ENCODE measurements at regions not wholly inside any gene's neighbourhood (a gene's known extent, or its start where the extent isn't known, plus 50 kb on each side); places are given as distances from the start of the nearest gene placed in this dataset.

DNA sequence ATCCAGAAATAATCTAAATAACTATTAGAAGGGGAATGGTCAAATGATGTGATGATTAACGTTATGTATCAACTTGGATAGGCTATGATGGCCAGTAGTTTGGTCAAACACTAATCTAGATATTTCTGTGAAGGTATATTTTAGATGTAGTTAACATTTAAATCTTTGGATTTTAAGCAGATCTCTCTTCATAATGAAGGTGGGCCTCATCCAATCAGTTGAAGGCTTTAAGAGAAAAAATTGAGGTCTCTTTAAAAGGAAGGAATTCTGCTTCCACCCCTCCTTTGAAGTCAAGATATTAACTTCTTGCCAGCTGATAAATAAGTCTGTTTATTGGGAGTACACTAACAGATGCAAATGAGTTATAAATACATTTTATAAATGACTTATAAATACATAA lies 760.0 kb upstream of the SLC35B3 start:
- Histone ChIP-seq H3K27ac (ENCODE audit: low read length) (no peak overlapping the region), H3K4me3 (ENCODE audit: low read depth in 2 of 2, low read length in 2 of 2) (no peak overlapping the region), H3K4me1 (ENCODE audit: control insufficient read depth, insufficient read depth, low read length) (no peaks in the 10 kb centered on the region), H3K36me3 (ENCODE audit: control insufficient read depth, insufficient read depth, low read length) (no peaks in the 10 kb centered on the region), H3K27me3 (ENCODE audit: control insufficient read depth, insufficient read depth, low read length) (no peaks in the 10 kb centered on the region), H3K9me3 (ENCODE audit: control insufficient read depth, insufficient read depth, low read depth, low read length) (no peaks in the 10 kb centered on the region)
- in situ Hi-C loops (cut with HindIII; ENCODE audit: low pct_unique_long_range_greater_than_20kb, low sequenced_read_pairs) (no loop called here), intact Hi-C loops (cut with micrococcal nuclease; ENCODE audit: unreplicated experiment) (no loop called here)
- CTCF ChIA-PET = no interaction called here
- no peak for ATAC-seq
- TF ChIP-seq, protein P1, sequence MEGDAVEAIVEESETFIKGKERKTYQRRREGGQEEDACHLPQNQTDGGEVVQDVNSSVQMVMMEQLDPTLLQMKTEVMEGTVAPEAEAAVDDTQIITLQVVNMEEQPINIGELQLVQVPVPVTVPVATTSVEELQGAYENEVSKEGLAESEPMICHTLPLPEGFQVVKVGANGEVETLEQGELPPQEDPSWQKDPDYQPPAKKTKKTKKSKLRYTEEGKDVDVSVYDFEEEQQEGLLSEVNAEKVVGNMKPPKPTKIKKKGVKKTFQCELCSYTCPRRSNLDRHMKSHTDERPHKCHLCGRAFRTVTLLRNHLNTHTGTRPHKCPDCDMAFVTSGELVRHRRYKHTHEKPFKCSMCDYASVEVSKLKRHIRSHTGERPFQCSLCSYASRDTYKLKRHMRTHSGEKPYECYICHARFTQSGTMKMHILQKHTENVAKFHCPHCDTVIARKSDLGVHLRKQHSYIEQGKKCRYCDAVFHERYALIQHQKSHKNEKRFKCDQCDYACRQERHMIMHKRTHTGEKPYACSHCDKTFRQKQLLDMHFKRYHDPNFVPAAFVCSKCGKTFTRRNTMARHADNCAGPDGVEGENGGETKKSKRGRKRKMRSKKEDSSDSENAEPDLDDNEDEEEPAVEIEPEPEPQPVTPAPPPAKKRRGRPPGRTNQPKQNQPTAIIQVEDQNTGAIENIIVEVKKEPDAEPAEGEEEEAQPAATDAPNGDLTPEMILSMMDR (IDR thresholded peaks at IDR 0.05) = no peak
- no peak for TF ChIP-seq TCF7L2 (IDR thresholded peaks at IDR 0.05; ENCODE audit: low read depth, low read length)
- TF ChIP-seq, protein P2, sequence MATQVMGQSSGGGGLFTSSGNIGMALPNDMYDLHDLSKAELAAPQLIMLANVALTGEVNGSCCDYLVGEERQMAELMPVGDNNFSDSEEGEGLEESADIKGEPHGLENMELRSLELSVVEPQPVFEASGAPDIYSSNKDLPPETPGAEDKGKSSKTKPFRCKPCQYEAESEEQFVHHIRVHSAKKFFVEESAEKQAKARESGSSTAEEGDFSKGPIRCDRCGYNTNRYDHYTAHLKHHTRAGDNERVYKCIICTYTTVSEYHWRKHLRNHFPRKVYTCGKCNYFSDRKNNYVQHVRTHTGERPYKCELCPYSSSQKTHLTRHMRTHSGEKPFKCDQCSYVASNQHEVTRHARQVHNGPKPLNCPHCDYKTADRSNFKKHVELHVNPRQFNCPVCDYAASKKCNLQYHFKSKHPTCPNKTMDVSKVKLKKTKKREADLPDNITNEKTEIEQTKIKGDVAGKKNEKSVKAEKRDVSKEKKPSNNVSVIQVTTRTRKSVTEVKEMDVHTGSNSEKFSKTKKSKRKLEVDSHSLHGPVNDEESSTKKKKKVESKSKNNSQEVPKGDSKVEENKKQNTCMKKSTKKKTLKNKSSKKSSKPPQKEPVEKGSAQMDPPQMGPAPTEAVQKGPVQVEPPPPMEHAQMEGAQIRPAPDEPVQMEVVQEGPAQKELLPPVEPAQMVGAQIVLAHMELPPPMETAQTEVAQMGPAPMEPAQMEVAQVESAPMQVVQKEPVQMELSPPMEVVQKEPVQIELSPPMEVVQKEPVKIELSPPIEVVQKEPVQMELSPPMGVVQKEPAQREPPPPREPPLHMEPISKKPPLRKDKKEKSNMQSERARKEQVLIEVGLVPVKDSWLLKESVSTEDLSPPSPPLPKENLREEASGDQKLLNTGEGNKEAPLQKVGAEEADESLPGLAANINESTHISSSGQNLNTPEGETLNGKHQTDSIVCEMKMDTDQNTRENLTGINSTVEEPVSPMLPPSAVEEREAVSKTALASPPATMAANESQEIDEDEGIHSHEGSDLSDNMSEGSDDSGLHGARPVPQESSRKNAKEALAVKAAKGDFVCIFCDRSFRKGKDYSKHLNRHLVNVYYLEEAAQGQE (IDR thresholded peaks at IDR 0.05; ENCODE audit: insufficient read depth in 1 of 2, low read depth in 2 of 2, low read length in 1 of 2) = no peak
- no peak for TF ChIP-seq SIN3A (IDR thresholded peaks at IDR 0.05; ENCODE audit: borderline replicate concordance, insufficient read depth, low read depth, low read length)
- TF ChIP-seq POLR2AphosphoS5 (IDR thresholded peaks at IDR 0.05; ENCODE audit: low read depth, low read length) = no peak
- no peak for DNase-seq (ENCODE audit: low read depth, low spot score)
- POLR2A ChIA-PET = no interaction called here
- BruUV-seq (replicated peaks) = no TSS peak

DNA sequence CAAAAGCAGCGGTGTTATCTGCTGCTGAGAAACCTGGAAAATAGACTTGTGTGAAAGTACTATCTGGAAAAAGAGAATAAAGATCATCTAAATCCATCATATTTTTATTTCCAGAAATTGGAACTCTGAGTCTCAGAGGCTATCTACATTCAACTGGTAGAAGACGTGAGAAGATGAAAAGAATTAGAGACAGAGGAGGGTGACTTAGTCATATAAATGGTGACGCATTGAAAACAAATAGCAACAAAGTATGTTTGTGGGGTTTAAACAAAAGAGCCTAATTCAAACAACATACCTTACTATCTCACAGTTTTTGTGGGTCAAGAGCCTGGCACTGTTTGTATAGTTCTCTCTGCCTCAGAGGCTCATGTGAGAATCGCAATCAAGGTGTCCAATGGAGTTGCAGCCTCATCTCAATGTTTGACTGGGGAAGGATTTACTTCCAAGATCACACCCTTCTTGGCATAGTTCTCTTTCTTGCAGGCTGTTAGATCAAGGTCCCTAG lies 757.1 kb upstream of the SLC35B3 start:
- DNase-seq (ENCODE audit: low read depth, low spot score) (no peak), ATAC-seq (no peak)
- Histone ChIP-seq H3K4me3 (ENCODE audit: low read depth in 2 of 2, low read length in 2 of 2) (no peak overlapping the region), H3K27me3 (ENCODE audit: control insufficient read depth, insufficient read depth, low read length) (no peaks in the 10 kb centered on the region), H3K9me3 (ENCODE audit: control insufficient read depth, insufficient read depth, low read depth, low read length) (no peaks in the 10 kb centered on the region), H3K27ac (ENCODE audit: low read length) (no peak overlapping the region; the same call in 1 of the 2 replicates), H3K36me3 (ENCODE audit: control insufficient read depth, insufficient read depth, low read length) (no peaks in the 10 kb centered on the region), H3K4me1 (ENCODE audit: control insufficient read depth, insufficient read depth, low read length) (no peaks in the 10 kb centered on the region)
- no TSS peak for BruUV-seq (replicated peaks)
- TF ChIP-seq, protein P2 (IDR thresholded peaks at IDR 0.05; ENCODE audit: insufficient read depth in 1 of 2, low read depth in 2 of 2, low read length in 1 of 2) = no peak
- TF ChIP-seq SIN3A (IDR thresholded peaks at IDR 0.05; ENCODE audit: borderline replicate concordance, insufficient read depth, low read depth, low read length) (no peak), TCF7L2 (IDR thresholded peaks at IDR 0.05; ENCODE audit: low read depth, low read length) (no peak), POLR2AphosphoS5 (IDR thresholded peaks at IDR 0.05; ENCODE audit: low read depth, low read length) (no peak)
- TF ChIP-seq, protein P1 (IDR thresholded peaks at IDR 0.05) = no peak
- in situ Hi-C loops (cut with HindIII; ENCODE audit: low pct_unique_long_range_greater_than_20kb, low sequenced_read_pairs) = no loop called here
- intact Hi-C loops (cut with micrococcal nuclease; ENCODE audit: unreplicated experiment) = no loop called here
- ChIA-PET POLR2A (no interaction called here), CTCF (no interaction called here)

All from Panc1 (cell line).